GM21825 (cell line): ENCODE measurements at regions not wholly inside any gene's neighbourhood (a gene's known extent, or its start where the extent isn't known, plus 50 kb on each side); places are given as distances from the start of the nearest gene placed in this dataset.

Experiments
- ATAC-seq: cut with Tn5 transposase; IDR thresholded peaks from one replicate; pipeline ENCODE4 v1.9.1; 2021; ENCODE audit warnings: mild to moderate bottlenecking, moderate library complexity; ENCODE audit not compliant: unreplicated experiment

DNA sequence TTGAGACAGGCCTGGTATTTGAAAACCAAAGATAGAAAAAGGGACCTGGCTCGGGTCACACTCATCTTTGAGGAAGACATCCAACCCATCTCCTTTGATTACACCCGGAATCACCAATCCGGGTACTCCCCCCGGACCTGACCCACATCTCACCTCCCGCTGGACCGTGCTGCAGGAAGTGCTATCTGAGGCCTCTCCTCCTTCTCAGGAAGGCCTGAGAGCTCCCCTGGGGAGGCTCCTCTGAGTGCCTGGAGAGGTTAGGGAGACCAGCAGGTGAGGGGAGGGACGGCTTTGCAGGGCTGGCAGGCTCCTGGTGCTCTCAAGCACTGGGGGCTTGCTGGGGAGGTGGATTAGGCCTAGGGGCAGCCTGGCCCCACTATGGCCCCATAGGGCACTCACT is 170.9 kb downstream of the ACKR3 start:
- ATAC-seq, result no peak

DNA sequence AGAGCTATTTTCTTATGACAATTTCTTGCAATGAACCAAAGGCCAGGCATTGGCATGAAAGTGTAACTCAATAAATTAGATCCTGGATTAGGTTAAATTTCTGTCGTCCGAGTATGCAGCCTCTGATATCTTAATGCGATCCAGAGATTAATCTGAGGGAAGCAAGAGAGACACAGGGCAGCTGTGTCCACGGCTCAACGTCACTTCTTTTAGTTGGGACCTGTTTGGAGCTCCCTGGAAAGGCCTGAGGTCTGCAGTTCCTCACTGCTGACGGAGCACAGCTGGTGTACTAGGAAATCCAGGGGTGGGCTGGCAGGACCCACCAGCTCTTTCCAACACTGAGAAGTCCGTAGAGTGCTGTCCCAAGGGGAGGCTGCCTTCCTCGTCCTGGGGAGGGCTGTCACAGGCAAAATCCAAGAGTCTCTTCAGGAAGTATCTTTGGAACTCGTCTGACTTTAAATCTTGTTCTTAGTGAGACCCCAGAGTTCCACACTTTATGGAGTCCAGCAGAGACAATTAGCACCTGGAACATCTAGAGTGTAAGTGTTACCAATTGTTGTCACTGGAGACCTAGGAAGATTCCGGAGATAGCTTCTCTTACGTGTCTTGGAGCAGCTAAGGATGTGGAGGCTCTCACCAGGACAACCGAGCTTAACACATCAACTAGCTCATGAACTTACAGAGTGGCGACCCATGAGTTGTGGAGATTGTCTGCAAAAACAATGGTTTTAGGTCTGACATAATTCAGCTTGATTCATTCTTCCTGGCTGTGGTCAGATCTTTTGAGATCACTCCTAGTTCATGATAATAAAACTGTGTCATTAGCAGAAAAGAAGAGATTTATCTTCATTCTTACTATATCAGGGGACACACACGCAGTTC is 173.7 kb downstream of the ACKR3 start:
- no peak for ATAC-seq

DNA sequence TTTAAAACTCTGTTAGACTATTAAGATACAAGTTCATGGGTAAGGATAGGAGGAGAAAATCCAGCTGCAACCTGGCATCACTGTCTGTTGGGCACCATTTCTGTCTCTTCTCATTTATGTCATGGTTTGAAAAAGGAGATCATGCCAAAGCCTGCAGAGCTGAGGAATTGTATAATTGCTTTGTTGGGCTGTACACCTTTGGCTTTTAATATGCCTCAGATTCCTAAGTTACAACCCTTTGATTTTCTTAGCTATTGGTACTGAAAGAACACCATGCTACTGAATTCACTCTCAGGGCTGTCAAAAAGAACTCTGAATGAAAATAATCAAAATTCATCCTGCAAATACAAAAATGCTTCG is 174.3 kb downstream of the ACKR3 start:
- ATAC-seq, result no peak

DNA sequence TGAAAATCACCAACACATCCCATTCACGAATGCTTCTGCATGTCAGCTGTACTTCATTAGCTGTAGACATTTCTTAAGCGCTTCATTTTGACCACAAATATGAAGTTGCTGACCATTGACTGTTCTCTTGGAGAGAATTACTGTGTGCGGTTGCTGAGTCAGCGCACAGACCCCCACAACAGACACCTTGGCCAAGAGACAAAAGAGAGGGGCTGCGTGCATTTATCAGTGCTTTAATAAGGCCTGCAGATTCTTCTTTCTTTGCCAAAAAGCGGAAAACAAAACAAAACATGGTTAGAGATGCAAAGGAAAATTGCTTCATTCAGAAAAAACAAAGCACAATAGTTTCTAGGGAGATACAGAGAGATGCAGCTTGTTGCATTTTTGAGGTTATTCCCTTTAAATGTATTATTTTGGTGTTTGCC is 174.7 kb downstream of the ACKR3 start:
- ATAC-seq, result no peak

DNA sequence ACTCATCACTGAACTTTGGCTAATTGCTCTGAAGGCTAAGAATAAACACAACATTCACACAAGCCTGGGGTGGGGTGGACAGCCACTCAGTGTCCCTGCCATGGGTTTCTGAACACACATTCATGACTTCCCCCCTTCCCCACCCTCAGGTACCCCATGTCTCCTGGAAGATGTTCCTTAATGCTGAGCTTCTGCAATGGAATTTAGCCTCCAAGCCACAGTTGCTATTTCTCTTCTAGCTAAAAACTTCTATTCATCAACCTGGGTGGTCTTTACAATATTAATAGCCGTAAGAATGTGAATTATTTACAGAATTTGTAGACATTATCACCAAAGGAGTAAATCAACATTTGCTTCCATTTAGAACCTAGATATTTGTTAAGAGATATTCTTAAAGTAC is 175.1 kb downstream of the ACKR3 start:
- ATAC-seq, result no peak

DNA sequence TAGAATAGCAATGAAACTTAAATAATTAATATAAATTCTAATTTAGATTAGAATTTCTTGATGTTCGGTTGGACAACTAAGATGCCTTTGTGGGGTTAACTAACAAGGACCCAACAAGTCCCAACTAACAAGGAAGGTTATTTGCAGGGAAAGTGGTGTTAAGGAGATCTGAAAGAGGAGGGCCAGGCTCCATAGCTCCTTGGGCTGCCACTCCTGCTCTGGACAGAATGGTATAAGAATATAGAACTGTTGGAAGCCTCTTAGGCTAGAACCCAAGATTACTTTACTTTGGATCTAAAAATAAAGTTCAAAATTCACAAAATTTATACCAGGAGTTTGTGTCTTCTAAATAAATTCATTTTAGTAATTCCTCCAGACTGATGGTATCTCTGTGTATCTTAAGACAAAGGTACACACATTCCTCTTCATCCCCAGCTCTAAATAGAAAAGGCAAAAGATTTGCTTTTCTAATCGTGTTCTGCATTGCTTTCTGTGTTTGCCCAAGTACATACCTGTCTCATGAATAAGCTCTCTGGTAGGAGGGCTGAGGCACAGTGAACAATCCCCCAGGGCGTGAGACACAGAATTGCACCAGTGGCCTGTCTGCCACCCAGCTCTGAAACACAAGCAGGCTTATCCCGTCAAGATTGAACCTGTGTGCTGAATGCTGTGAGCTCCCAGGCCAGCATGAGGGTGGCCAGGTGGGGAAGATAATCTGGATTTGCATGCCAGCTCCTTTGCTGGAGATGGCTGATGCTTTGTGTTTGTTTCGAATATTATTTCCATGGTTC is 176.0 kb downstream of the ACKR3 start:
- ATAC-seq, result no peak

DNA sequence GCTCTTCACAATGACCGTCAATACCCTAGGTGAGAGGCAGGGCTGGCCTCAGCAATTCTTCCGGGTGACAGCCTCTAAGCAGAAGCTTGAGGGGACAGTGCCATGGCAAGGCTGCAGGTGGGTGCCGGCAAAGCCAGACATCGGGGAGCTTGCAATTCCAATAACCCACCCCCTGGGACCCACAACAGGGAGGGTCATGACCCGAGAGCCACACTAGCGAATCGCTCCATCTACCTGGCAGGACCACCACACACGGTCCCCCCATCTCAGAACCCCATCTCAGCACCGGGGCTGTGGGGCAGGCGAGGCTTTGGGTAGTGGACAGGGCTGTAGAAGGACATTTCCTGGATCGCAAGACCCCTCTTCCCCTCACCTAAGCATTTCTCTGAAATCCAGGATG is 177.2 kb downstream of the ACKR3 start:
- no peak for ATAC-seq

DNA sequence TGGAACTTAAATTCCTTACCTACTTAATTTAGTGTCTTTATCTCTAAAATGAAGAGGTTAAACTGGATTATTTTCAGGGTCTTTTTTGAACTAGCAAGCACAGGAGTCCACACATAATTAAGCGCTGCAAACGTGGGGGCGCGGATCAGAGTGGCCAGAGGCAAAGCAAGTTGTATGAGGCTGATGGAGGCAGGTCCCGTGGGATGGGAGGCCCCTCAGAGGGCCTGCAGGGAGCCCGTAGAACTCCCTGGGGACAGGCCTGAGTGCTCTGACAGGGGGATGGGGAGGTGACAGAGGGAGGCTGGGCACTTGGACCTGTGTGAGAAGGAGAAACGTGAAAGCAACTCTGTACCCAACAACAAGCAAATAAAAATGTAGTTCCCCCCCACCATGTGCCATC is 177.8 kb downstream of the ACKR3 start:
- ATAC-seq, result no peak

DNA sequence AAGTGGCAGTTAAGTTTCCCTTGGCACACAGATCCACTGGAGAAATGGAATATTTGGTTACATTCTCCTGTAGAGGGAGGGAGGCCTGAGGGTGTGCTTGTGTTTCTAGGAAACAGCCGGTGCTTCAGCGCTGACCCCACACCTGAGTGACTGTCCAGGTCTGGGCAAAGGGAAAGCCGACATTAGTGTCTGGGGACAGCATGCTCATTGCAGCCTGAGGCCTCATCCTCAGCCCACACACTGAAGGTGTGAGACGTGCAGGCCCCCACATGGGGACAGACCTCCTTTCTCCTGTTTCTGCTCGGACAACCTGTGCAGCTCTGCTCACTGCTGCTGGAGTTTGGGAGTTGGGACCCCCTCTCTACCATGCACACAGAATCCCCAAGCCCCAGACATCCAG is 178.3 kb downstream of the ACKR3 start:
- ATAC-seq, result no peak

DNA sequence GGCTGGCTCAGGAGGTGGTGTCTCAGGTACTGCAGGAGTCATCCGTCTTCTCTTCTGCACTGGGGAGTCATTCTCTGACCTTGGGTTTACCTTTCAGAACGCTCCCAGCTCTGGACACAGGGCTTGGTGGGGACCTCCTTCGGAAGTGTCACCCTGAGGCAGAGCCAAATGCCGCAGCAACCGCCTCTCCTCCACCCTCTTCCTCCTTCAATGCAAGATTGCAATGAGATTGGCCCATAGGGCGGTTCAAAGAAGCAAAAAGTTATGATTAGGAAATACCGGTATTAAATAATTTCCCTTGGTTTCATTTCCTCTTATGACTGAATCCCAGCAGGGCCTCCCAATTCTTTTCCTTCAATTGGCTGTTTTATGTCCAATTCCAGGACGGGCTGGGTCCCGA is 178.8 kb downstream of the ACKR3 start:
- ATAC-seq, result no peak

DNA sequence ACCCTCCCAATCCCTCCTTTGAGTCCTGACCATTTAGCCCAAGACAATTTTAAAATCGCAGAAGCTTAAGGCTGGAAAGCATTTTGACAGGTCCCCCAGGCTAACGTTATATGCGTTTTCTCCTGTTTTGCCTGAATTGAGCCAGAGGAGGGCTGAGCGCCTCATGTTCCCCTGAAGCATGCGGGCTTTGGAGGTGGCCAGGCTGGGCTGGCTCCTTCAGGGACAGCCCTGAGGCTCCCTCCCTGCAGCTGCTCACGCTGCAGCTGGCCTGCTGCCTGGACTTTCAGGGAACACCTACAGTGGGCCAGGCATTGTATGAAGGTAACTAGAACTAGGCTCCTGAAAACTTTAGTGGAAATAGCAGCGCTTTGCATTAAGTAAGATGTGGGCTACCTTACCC is 179.2 kb downstream of the ACKR3 start:
- no peak for ATAC-seq

DNA sequence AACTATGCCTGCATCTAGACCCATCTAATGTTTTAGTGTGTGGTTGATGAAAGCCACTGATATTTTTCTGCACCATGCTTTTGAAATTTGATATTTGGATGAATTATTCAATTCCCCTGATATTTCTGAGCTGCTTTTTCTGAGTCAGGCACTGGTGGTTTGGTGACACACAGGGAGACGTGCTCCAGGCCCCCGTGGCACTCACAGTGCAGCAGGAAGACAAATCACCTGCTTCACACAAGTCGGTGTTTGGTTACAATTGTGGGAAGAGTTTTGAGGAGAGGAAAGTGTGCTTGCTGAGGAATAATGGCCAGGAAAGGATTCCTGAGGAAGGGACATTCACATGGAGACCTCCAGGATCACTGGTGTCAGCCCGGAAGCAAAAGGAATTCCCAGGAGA is 179.7 kb downstream of the ACKR3 start:
- ATAC-seq, result no peak

DNA sequence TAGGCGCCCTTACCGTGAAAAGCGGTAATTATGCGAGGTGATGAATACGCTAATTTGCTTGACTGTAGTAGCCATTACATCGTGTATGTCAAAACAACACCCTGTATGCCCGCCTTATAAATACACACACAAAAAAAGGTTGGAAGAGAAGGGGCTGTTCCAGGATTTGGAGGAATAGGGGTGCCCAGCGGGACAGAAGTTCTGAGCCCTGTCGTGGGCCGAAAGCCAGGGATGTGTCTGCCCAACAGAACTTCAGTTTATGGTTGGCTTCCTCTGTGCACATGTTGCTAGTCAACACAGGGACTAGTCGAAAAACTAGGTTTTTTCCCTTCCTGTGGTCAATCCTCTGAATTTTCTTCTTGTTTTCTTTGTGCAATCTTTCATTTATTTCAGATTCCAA is 182.5 kb downstream of the ACKR3 start:
- ATAC-seq, result no peak

DNA sequence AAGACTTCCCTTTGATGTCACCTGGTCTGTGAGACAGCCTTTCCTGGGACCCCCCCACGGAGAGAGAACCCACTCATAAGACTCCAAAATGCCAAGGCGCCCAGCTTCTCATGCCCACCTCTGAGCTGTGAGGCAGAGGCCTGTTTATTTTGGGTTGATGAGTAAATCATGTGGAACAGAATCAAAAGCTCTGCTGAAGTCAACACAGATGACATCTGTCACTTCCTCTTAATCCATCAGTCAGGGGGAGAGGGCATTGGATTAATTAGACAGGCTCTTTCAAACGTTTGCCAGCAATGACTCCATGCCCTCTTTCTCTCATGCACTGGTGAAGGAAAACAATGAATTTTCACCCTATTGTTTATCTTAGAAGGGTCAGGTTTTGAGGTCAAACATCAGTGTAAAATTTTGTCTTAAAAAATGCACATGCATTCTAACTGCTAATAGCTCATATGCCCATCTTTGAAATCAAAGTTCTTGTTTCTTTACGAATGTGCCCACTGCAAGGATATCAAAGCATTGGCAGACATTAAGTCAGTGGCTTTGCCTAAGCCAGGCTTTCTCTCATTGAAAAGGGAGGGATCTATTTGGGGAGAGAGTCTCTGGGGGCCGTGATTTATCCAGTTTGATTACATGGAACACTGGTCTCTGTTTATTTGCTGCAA is 184.1 kb downstream of the ACKR3 start:
- no peak for ATAC-seq

DNA sequence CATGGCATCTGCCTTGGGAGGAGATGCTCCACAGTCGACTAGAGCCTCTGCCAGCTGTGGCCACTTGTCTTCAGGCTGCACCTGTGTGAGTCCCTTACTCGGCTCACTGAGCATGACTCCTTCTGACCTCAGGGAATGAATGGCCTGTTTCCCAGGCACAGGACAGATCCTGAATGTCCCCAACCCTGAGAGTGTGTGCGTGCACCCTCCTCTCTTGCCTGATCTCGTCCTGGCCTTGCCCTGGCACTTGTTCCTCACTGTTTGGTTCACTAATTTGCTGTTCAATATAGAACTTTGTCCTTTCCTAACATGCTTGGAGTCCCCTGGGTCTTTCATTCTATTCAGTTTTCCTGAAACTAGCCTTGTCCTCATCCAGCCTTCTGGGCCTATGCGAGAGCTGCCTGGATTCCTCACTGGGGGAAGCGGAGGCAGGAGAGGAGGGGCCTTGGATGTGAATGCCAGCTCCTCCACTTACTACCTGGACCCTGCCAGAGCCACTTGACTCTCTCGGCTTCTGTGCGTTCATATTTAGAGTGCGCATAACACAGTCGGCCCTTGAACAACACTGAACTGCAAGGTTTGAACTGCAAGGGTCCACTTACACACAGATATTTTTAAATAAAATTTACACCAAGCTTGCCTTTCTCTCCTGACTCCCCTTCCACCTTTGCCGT is 184.8 kb downstream of the ACKR3 start:
- no peak for ATAC-seq

DNA sequence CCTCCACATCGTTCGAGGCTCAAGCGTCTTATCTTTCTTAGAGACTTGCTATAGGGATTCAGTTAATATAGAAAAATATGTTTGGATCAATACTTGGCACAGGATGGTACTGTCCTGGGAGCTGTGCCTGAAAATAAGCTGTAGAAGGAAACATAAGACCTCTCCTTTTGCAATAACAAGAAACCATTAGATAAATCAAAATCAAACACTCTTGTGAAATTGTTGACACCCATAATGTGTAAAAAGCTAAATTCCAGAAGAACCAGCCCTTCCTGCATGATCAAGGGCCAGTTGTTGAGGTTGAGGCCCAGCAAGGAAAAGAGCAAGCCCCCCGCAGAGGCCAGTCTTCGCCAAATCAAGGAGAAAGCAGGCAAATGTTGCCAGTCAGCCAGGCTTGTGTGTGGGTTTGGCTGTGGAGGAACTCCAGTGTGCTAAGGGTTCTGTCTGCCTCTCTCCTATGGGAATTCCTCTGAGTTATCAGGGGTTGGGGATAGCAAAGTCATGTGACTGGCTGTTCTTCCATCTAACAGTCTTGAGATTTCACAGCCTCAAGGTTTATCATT is 185.7 kb downstream of the ACKR3 start:
- no peak for ATAC-seq

DNA sequence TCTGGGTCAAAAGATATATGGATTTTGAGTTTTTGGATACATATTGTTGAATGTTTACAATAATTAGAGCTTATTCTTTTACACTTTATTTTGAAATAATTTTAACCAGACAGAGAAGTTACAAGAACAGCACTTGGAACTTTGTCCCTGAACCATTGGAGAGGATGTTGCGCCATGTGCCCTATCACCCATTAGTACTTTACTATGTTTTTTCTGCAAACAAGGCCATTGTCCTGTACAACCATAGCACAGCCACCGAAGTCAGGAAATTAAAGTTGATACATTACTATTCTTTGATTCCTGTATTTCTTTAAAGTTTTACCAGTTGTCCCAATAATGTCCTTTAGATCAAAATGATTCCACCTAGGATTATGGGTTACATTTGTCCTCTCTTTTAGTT is 188.8 kb downstream of the ACKR3 start:
- no peak for ATAC-seq

DNA sequence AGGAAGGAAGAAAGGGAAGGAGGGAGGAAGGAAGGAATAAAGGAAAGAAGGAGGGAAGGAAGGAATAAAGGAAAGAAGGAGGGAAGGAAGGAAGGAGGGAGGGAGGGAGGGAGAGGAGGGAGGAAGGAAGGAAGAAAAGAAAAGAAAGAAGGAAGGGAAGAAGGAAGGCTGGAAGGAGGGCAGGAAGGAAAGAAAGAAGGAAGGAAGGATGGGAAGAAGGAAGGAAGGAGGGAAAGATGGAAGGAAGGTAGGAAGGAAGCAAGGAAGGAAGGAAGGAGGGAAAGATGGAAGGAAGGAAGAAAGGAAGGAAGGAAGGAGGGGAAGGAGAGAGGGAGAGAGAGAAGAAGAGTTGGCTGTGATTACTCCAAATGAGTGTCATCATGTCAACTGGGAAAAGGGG is 190.6 kb downstream of the ACKR3 start:
- ATAC-seq, result no peak

DNA sequence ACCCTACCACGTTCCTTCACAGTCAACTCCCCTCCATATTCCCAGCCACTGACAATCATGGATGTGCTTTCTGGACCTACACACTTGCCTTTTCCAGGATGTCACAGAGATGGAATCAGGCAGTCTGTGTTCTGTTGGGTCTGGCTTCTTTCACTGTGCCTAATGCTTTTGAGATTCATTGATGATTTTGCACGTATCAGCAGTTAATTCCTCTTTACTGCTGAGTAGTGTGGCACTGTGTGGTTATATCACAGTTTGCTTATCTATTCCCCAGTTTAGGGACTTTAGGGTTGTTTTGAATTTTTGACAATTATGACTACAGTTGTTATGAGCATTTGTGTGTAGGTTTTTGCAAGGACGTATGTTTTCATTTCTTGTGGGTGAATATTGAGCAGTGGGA is 191.7 kb downstream of the ACKR3 start:
- no peak for ATAC-seq

DNA sequence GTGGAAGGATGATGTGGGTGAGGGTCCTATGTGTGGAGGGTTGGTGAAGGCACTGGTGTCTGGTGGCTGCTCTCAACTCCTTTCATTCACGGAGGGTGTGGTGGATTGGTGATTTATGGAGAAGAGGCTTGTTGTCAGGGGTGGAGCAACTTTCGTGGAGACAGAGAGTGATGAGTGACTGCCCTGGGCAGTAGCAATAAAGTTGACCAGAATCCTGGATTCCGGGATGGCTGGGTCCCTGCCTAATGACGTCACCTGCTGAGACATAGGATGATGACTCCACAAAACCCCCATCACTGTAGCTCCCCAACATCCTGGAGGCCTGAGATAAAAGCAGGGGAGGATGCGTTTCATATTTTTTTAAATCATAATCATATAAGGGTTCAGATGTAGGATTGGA is 193.0 kb downstream of the ACKR3 start:
- no peak for ATAC-seq

DNA sequence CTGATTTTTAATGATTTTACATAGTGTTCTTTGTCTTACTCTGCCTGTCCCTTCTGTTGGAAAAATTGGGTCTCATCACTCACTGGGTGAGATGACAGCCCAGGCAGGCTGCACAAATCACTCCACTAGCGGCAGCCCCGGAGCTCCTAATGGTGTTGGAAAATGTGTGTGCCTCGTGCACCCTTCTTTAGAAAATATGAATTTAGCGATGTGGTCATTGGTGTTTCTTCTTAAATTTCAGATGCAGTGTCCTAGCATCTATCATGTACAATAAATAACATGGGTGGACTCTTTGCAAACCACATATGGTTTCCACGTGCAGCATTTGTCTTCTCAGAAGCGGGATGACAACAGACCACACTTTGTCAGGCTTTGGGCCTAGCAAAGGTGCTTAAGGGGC is 194.2 kb downstream of the ACKR3 start:
- no peak for ATAC-seq
